T-helper 9 cell (primary cell): ENCODE measurements at regions not wholly inside any gene's neighbourhood (a gene's known extent, or its start where the extent isn't known, plus 50 kb on each side); places are given as distances from the start of the nearest gene placed in this dataset.

ENCODE experiments used
- DNase-seq: peaks from one replicate; pipeline ENCODE4 v3.0.0-alpha.2; 2020

DNA sequence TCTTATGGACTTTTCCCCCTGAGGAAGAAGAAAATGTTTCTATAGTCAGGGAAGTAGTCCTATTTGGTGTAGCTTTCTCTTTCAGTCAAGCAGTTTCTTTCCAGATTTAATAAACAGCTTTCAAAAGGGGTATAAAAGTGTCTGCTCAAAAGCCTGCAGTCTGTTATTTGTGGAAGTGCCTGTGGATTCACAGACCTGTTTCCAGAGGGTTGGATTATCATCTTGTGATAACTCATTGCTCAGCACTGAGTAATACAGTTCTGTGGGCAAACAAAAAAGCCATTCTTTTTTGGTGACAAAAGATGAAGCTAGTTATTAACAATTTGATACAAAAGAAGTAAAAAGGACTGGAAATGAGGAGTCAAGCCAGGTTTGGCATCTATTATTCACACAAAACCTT, 358.2 kb upstream of the ID4 start:
- no peak for DNase-seq

DNA sequence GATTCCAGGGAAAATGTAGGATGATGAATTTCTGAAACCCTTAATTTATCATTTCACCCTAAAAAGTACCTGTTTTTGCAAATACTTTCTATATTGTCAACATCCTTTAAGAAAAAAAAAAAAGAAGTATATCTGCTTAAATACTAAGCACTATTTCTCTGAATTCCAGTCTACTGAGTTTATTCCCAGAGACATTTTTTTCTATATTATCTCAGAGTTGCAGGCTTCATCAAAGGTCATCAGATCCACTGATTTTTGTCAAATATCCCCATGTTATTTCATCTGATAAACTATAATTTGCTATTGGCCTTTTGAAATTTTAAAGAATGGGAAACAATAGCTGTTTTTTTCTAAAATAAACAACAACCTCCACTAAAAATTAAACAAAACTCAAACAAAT, 357.6 kb upstream of the ID4 start:
- DNase-seq = no peak

DNA sequence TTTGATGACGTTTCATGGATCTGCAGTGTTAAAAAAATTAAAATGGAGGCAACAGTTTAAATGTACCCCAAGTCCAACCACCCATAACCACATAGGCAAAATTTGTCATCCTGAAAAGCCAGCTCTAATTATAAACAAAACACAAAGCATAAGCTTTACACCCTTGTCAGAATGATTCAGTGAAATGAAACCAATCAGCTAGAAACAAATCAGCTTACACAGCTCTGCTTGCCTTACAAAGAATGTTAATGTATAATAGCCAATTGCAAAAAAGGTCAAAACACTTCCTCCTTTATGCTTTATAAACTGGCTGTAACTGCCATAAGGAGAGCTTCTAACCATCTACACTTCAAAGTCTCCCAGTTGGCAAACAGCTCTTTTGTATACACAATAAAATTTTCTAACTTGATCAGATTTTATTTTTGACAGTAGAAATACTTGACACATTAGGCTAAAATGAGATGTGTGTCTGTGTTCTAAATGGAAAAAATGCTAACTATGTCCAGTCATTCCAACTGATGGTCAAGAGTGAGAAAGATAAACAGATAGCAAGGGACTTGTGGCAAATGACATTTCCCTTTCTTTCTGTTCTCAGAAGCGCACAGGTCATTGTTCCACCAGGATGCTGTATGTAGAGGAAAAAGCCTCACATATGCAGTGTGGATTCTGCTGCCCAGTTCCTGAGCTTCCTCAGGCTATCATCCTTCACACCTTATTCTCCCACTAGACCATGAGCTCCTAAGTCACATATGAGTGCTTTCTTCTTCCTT, 344.3 kb upstream of the ID4 start:
- no peak for DNase-seq

DNA sequence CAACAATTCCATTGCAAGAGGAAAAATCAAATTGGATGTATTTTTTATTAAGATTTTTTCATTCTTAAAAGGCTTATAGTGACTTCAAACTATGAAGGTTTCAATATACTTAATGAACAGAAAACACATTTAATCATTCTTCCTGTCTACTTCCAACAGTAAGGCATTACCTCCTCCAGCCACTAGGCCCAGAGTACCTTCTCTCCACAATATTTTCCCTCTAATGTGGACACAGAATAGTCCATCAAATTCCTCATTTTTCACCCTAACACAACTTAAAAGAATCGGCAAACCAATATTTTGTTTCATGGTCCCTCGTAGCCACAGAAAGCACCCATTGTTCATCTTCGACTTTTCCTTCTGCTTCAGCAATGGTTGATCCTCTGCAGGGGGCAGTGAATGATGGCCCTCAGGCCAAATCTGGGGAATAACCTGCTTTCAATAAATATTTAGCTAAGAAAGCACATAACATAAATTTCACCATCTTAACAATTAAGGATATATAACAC, 335.4 kb upstream of the ID4 start:
- no peak for DNase-seq

DNA sequence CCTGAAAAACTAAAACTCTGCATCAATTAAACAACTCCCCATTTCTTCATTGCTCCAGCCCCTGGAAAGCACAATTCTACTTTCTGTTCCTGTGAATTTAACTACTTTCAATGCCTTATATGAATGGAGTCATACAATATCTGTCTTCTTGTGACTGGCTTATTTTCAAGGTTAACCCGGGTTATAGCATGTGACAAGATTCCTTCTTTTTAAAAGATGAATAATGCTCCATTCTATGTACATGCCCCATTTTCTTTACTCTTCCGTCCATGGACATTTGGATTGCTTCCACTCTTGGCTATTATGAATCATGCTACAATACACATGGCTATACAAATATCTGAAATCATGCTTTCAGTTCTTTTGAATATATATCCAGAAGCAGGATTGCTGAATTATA, 334.9 kb upstream of the ID4 start:
- DNase-seq = no peak

DNA sequence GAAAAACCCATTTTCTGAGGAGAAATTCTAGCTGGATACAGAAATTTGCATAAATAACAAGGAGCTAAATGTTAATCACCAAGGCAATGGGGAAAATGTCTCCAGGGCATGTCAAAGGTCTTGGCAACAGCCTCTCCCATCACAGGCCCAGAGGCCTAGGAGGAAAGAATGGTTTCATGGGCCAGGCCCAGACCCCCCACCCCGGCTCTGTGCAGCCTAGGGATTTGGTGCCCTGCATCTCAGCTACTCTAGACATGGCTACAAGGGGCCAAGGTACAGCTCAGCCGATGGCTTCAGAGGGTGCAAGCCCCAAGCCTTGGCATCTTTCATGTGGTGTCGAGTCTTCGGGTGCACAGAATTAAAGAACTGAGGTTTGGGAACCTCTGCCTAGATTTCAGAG, 321.2 kb upstream of the ID4 start:
- no peak for DNase-seq

DNA sequence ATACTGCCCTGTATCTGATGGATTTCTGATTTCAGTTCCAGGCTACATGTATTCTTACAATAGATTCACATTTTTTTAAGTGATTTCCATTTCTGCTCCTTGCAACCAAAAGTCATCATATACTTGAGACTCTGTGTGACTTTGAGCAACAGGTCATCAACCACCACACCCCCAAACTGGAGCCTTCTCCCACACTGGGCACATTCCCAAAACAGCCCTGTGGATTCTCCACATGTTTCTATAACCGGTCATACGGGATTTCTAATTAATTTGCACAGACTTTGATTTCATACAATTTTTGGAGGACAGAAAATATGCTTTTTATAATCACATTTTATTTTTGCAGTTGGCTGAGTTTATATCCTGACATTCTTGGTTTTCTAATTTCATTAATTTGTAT, 317.2 kb upstream of the ID4 start:
- DNase-seq = no peak

DNA sequence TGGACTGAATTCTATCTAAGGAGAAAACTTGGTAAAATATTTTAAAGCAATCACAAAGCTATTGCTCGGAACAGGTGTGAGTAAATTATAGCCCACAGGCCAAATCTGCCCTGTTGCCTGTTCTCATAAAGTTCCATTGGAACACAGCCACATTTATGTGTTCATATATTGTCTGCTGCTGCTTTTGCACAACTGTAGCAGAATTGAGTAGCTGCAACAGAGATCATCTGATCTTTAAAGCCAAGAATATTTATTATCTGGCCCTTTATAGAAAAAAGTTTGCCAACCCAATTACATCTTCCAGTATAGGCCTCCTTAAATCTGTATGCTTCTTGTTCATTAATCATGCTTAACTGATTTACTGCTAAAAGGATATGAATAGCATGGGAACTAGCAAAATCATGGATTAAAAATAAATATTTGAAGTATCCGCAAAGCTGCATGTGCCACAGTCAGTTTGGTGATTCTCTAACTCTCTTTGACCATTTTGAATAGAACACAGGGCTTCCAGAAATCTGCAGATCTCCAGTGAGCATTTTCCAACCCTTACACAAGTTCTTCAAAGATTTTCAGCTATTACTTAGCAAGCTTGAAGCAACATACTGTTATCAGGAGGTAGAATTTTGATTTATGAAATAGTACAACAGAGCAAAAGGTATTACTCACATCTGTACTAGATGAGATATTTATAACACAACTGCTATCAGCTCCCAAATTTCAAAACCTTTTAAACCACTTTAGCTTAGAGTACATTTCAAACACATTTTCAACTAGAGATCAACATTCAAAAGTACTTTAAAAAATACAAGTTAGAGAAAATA, 312.6 kb upstream of the ID4 start:
- DNase-seq = no peak

DNA sequence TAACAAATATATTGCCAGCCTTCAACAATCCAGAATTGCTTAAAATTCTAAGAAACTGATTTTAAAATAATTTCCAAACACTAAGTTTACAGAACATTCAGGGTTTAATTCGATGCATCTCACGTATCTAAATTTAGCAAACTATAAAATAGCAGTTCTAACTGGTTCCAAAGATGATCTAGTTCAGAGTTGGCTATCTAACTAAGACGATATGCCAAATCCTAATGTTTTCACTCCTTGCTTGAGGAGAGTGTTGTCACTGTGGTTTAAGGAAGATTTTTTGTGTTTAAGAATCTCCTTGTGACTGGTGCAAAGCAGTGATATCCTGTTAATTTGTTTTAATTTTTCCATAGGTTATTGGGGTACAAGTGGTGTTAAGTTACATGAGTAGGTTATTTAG, 311.5 kb upstream of the ID4 start:
- no peak for DNase-seq

DNA sequence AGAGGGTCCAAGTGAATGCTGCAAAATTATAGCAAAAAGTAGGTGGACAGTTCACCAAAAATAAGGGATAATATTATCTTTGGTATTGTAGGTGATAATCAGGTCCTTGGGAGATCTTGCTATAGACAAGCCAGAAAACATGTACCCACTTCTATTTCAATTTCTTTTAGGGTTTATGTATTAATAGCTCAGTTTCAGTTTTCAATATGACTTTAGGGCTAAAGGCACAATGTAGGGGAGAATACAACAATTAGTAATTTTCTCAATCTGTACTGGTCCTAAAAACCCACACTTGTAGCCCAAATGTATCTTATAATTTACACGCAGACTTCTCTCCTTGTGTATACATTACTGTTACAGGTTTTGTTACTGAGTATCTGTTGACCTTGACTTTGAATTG, 307.0 kb upstream of the ID4 start:
- no peak for DNase-seq

DNA sequence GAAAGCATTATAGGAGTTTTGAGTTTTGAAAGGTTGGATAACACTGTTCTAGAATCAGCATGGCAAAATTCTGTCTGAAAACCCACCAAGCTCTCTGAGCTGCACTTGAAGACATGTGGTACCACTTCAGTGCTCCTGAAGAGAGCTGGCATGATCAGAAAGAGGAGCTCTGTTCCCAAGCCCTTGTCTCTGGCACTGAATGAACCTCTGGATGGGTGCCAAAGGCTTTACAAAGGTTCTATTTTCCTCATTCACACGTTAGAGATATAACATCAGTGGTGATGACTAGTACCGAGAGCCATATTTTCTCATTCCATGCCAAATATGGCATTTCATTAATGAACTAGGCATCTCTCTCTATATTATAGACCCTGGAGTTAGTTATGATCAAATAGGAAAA, 301.8 kb upstream of the ID4 start:
- DNase-seq = no peak

DNA sequence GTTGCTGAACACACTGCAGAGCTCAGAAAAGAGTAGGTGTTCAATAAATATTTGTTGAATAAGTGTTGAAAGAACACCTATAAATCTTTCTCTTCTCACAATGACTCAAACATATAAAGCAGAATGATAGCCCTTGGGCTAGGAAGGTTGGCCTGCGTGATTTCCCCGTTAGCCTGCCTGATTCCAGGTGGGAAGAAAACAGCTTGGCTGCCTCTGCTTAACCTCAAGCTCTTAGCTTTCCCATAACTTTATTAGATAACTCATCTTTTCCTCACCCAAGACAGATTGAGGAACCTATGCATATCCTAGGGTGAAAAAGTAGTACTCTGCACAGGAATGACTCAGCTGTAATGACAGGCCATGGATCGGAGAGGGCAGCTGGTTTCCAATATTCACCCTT, 300.3 kb upstream of the ID4 start:
- DNase-seq = no peak

DNA sequence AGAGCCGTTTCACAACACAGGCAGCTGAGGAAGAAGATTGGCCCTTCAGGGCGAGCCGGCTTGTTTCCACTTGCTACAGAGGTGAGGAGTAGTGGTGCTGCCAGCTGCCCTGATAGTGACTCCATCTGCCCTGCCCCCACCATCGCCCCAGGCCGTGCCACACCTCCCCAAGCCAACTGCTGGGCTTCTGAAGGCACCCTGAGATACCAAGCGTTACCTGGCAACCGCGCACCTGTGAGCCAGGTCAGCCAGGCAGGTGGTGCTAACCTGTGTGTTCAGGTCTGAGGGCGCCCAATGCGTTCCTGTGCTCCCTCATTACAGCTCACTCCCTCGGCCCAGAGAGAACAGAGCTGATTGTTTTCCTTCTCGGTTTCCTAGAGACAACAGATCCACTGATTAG, 299.1 kb upstream of the ID4 start:
- DNase-seq = no peak

DNA sequence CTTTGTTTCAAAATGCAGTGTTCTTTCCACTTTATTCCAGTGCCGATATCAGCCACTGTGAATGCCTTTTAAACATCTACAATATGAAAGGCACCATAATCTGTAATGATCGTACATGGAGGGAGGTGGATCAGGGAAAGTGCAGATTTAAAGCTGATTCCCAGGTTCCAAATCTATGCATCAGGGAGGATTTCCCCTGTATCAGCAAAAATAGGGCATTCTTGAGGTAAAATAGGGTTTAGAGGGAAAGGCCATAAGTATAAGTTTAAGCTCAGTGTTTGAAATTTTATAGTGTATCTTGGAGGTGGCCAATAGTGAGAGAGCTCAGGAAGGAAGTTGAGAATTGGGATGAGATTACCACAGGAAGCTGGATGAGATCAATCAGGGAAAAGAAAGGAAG, 289.7 kb upstream of the ID4 start:
- no peak for DNase-seq

DNA sequence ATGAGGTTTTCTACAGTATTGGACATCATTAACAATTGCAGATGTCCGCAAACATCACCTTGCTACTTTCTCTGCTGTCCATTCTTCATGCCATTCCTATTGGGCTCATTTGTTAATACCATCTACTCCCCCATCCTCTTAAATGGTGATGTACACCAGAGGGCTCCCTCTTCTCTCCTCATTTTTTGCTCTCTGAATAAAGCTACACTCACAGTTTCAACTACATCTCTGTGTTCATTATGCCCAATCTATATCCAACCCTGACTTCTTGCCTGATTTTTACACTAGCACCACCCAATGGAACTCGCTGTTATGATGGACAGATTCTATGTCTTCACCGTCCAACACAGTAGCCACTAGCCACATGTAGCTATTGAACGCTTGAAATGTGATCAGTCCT, 288.1 kb upstream of the ID4 start:
- DNase-seq = no peak

DNA sequence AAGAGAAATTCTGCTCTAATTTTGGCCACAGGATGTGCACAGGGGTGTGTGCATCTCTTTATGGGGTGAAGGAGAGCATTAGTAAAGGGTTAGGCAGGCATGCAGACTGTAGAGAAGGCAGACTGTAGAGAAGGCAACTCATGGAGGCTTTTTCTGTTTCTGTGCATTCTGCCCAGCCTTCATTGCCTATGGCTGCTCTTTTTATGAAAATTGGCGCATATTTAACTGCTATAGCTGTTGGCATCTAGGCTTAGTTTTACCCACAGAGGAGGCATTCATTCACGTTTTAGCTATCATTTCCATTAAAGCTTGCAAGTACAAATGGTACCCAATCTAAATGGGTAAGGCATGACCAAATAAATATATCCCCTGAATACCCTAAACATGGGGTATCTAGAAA, 286.8 kb upstream of the ID4 start:
- DNase-seq = no peak

DNA sequence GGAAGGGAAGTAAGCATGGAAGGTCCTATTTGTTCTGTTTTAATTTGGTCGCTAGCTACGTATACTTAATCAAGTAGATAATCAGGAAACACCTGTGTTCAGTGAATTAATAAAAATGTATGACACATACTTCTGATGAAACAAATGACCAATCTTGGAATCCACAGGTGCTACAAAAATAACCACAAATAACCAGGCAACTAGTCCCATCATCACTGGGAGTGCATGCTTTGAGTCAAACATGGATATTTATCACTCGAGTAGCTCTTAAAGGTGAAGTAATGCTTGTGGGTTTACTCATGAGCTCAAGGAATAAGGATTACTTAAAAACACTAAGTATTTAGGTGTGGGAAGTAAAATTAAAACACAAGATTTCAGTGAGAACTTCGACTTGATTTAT, 285.6 kb upstream of the ID4 start:
- no peak for DNase-seq

DNA sequence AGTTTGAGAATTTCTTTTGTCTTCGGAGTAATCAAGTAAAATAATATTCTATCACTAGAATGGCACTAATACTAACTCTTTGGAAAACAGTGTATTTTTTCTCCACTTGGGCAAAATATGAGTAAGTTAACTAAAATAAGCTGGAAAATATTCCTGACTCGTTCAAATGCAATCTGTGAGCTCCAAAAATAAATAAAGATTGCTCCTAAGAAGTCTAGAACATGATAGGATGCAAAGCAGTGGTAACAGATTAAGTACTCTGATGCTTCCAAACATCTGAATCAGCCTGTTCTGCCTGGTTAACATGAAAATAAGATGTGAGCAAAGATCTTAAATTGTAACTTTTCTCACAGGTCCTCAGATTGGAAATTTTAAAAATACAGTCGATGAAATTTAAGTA, 285.1 kb upstream of the ID4 start:
- no peak for DNase-seq

DNA sequence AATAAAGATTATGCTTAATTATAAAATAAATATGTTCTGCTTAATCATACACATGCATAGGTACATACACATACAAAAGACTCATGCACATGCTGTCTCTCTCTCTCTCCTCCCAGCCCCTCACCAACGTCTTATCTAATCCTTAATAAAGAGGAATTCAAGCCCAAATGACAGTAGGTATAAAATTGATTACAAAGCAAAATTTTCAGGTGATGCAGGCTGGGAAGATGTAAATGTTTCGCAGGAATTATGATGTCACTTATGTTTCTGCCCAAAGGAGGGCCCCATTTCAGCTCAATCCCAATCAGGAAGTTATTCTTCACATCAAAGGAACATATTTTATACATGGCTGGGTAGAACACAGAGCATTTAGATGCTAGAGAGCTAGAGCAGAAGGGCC, 284.6 kb upstream of the ID4 start:
- no peak for DNase-seq

DNA sequence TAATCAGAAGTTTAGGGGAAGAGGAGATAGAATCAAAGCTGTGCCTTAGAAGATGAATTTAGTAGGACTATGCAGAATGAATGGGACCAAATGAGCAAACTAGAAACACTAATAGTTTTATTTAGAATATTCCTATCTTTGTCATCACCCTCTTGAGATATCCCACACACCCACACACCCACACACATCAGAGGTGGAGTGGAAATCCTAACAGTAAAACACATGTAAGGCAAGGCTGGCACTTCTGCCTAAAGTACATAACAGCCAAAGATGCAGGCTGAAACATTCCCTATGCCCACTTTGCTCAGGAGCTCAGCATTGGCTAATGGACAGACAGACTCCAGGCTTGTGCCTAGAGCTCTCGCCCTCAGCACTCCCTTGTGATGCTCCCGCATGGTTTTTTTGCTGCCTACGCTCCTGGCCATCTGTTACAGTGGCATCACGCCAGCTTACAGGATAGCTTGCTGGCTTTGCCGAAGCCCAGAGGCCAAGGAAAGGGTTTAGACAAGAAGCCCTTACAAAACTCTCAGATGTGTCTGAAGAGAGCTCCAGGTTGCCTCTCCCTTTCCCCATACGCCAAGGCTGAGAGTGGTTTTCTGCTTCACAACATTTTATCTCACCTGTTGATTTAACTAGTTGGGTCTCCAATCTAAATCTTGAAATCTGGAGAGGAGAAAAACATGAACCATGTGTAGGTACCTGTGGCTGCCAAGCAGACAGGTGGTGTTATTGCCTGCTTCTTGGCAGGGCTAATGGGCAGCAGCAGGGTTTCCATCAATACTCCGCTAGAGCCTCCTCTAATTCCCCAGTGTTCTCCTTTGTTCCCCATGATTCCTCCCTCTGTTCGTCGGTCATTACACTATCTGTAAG, 282.6 kb upstream of the ID4 start:
- DNase-seq = no peak

DNA sequence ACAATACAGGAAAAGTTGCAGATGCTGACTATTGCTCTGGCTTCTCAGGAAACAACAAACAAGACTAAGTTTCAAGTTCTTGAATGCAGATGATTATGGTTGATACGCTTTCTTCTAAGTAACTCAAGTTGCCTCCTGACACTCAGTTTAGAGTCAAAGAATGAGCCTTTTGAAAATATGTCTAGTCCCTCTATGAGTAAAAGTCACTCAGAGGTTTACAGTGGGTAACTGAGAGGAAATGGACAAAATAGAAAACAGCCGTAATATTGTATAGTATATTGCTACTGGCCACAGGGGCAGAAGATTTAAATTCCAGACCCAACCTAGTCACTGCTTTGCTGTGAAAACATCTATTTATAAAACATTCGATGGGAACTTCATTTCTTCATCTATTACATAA, 280.0 kb upstream of the ID4 start:
- no peak for DNase-seq

DNA sequence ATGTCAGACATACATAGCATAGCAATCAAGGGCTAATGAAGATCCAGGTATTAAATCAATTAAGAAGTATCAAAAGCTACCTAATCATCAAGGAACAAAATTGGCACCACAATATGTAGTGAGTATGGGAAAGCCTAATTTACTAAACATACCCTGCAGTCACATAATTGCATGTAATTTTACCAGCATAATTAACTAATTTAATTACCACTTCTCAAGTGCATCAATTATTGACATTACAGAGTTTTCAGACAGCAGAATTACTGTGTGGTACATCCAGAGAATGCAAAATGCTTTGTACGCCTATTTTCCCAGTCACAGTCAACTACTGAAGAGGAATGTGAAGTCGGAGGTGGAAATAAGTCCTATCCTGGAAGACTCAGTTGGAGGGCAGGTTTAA, 279.0 kb upstream of the ID4 start:
- no peak for DNase-seq

DNA sequence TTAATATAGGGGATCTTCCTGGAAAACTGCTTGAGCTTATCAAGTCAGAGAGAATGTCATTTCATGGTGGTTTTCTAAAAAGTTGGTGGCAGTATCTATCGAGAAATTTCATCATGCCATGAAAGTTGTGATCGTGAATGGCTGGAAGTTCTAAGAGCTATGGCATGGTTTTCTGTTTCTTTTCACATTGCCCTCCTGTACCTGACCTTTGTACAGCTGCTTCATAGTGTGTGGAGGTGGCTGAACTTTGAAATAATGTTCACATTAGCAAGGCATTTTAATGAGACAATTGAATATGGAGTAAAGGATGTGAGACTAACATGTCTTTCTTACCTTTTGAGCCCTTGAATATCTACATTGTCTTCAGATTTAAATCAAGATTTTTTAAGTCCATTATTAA, 278.2 kb upstream of the ID4 start:
- DNase-seq = no peak
